Lower leg skin (tissue), 3 donors: ENCODE measurements at regions not wholly inside any gene's neighbourhood (a gene's known extent, or its start where the extent isn't known, plus 50 kb on each side); places are given as distances from the start of the nearest gene placed in this dataset.

ENCODE experiments used
- CTCF ChIP-seq, 3 donors: fragments of 450-650 bp; IDR thresholded peaks; one replicate each; pipeline ENCODE4 v1.5.1; 2016; ENCODE audit warnings: antibody characterized with exemption in 3 of 3, mild to moderate bottlenecking in 3 of 3, moderate library complexity in 2 of 3
- POLR2A ChIP-seq, 2 donors: fragments of 450-650 bp; IDR thresholded peaks; one replicate each; pipeline ENCODE4 v1.6.1; 2016 to 2017; ENCODE audit warnings: antibody characterized with exemption in 2 of 2, mild to moderate bottlenecking in 1 of 2, moderate library complexity in 1 of 2

- no peak for TF ChIP-seq CTCF (IDR thresholded peaks at IDR 0.05)
- no peak for TF ChIP-seq POLR2A (IDR thresholded peaks at IDR 0.05)
These were observed 109.0 kb upstream of the TWIST2 start for GRCh38 chr2:238738917-238739316.
